Liver (tissue), 3 donors: ENCODE measurements at regions not wholly inside any gene's neighbourhood (a gene's known extent, or its start where the extent isn't known, plus 50 kb on each side); places are given as distances from the start of the nearest gene placed in this dataset.

Experiments
- ATF3 ChIP-seq: IDR thresholded peaks from 2 replicates; pipeline ENCODE4 v1.6.1; 2016; ENCODE audit warnings: antibody characterized with exemption
- FOXA1 ChIP-seq: IDR thresholded peaks from 2 replicates; pipeline ENCODE4 v1.6.1; 2016; ENCODE audit warnings: antibody characterized with exemption
- GABPA ChIP-seq, 2 donors: IDR thresholded peaks in 1 of 2; conservative IDR thresholded peaks in 1 of 2; 2 replicates each; pipeline ENCODE4 v1.6.1; 2016; ENCODE audit warnings: antibody characterized with exemption in 2 of 2, mild to moderate bottlenecking in 1 of 2, moderate library complexity in 1 of 2
- HNF4G ChIP-seq: IDR thresholded peaks from 2 replicates; pipeline ENCODE4 v1.6.1; 2016; ENCODE audit warnings: antibody characterized with exemption
- JUND ChIP-seq, 2 donors: IDR thresholded peaks; 2 replicates each; pipeline ENCODE4 v1.6.1; 2016; ENCODE audit warnings: antibody characterized with exemption in 2 of 2
- NR2F2 ChIP-seq: IDR thresholded peaks from 2 replicates; pipeline ENCODE4 v1.6.1; 2016; ENCODE audit warnings: antibody characterized with exemption
- RAD21 ChIP-seq, 2 donors: IDR thresholded peaks; 2 replicates each; pipeline ENCODE4 v1.6.1; 2016; ENCODE audit warnings: antibody characterized with exemption in 2 of 2, mild to moderate bottlenecking in 2 of 2
- SP1 ChIP-seq: IDR thresholded peaks from 2 replicates; pipeline ENCODE4 v1.6.1; 2018; ENCODE audit warnings: antibody characterized with exemption, mild to moderate bottlenecking
- TAF1 ChIP-seq: conservative IDR thresholded peaks from 2 replicates; pipeline ENCODE4 v1.6.1; 2016; ENCODE audit warnings: antibody characterized with exemption, mild to moderate bottlenecking
- ZBTB33 ChIP-seq: IDR thresholded peaks from 2 replicates; pipeline ENCODE4 v1.6.1; 2016; ENCODE audit warnings: antibody characterized with exemption
- TF ChIP-seq, protein P1 (sequence below): IDR thresholded peaks from 2 replicates; pipeline ENCODE4 v1.6.1; 2016; ENCODE audit warnings: antibody characterized with exemption
- TF ChIP-seq, protein P2 (sequence below): fragments of 150-350 bp; IDR thresholded peaks from 2 replicates; pipeline ENCODE4 v1.5.1; 2017; ENCODE audit warnings: improper control_type of control experiment, low read depth, low read length; ENCODE audit not compliant: missing input control
- TF ChIP-seq, protein P3 (sequence below): IDR thresholded peaks from 2 replicates; pipeline ENCODE4 v1.6.1; 2016; ENCODE audit warnings: antibody characterized with exemption, mild to moderate bottlenecking
- donor health status: healthy.
- donor health status: healthy.

GRCh38 chr16:66296591-66296990, 69.9 kb upstream of the CDH5 start:
- TF ChIP-seq HNF4G (no peak), ZBTB33 (no peak), RAD21 (IDR thresholded peaks at IDR 0.05) (no peak), TAF1 (no peak), NR2F2 (no peak), GABPA (IDR thresholded peaks at IDR 0.05 in 1 of 2, conservative IDR thresholded peaks at IDR 0.05 in 1 of 2) (no peak), FOXA1 (no peak), ATF3 (no peak), JUND (IDR thresholded peaks at IDR 0.05) (no peak), SP1 (no peak)
- TF ChIP-seq, protein P1, sequence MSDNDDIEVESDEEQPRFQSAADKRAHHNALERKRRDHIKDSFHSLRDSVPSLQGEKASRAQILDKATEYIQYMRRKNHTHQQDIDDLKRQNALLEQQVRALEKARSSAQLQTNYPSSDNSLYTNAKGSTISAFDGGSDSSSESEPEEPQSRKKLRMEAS: no peak
- TF ChIP-seq, protein P2, sequence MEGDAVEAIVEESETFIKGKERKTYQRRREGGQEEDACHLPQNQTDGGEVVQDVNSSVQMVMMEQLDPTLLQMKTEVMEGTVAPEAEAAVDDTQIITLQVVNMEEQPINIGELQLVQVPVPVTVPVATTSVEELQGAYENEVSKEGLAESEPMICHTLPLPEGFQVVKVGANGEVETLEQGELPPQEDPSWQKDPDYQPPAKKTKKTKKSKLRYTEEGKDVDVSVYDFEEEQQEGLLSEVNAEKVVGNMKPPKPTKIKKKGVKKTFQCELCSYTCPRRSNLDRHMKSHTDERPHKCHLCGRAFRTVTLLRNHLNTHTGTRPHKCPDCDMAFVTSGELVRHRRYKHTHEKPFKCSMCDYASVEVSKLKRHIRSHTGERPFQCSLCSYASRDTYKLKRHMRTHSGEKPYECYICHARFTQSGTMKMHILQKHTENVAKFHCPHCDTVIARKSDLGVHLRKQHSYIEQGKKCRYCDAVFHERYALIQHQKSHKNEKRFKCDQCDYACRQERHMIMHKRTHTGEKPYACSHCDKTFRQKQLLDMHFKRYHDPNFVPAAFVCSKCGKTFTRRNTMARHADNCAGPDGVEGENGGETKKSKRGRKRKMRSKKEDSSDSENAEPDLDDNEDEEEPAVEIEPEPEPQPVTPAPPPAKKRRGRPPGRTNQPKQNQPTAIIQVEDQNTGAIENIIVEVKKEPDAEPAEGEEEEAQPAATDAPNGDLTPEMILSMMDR: no peak
- TF ChIP-seq, protein P3, sequence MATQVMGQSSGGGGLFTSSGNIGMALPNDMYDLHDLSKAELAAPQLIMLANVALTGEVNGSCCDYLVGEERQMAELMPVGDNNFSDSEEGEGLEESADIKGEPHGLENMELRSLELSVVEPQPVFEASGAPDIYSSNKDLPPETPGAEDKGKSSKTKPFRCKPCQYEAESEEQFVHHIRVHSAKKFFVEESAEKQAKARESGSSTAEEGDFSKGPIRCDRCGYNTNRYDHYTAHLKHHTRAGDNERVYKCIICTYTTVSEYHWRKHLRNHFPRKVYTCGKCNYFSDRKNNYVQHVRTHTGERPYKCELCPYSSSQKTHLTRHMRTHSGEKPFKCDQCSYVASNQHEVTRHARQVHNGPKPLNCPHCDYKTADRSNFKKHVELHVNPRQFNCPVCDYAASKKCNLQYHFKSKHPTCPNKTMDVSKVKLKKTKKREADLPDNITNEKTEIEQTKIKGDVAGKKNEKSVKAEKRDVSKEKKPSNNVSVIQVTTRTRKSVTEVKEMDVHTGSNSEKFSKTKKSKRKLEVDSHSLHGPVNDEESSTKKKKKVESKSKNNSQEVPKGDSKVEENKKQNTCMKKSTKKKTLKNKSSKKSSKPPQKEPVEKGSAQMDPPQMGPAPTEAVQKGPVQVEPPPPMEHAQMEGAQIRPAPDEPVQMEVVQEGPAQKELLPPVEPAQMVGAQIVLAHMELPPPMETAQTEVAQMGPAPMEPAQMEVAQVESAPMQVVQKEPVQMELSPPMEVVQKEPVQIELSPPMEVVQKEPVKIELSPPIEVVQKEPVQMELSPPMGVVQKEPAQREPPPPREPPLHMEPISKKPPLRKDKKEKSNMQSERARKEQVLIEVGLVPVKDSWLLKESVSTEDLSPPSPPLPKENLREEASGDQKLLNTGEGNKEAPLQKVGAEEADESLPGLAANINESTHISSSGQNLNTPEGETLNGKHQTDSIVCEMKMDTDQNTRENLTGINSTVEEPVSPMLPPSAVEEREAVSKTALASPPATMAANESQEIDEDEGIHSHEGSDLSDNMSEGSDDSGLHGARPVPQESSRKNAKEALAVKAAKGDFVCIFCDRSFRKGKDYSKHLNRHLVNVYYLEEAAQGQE: no peak
